ENCODE measurements at regions not wholly inside any gene's neighbourhood (a gene's known extent, or its start where the extent isn't known, plus 50 kb on each side); places are given as distances from the start of the nearest gene placed in this dataset.
"Not testable (repeated sequence)": the region's sequence is repeated elsewhere in the genome, so short reads cannot be mapped to it uniquely, and the experiment has no call there.

DNA sequence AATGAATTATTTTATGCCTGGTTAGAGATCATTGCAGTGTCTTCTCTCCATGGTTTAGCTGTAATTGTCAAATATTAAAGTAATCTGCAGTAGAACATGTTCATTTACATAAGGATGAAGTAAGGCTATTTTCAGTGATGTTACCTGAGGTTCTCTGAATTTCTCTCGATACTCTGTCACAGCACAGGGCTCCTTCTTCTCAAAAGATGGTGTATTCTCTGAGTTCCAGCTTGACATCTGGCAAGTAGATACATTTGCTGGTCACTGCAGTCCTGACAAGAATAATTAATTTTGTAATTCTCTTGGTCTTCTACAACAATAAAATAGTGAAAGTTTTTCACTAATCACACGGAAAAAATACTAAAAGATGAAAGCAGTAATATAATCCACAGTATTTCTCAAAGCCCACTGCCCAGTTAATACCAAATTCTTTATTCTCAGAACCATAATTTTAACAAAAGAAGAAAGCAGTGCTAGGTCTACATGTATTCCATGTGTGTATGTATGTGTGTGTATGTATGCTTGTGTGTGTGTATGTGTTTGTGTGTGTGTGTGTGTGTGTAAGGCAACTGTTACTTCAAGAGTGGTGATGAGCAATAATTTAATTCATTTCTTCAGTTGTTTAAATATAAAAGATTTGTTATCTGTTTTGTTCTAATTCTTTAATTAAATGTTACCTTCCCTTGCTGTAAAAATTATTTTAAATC, 1165.5 kb upstream of the SLC39A10 start:
- DNase-seq = no peak

DNA sequence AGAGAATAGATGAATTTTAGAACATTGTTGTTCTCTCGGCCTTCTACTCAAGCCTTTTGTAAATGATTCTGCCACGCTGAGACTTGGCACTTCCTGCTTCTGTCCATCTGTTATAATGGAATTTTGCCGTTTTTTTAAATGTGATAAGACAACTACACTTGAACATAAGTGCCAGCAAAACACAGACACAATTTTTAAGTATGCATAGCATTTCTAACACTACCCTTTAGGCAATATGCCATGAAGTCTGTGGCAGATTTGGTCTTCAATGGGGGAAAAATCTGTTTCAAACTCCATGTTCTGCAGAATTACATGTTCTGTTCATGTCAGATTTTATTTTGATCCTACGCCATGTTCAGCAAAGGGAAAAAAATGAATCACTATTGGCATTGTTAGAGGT, 1170.7 kb upstream of the SLC39A10 start:
- DNase-seq = no peak

DNA sequence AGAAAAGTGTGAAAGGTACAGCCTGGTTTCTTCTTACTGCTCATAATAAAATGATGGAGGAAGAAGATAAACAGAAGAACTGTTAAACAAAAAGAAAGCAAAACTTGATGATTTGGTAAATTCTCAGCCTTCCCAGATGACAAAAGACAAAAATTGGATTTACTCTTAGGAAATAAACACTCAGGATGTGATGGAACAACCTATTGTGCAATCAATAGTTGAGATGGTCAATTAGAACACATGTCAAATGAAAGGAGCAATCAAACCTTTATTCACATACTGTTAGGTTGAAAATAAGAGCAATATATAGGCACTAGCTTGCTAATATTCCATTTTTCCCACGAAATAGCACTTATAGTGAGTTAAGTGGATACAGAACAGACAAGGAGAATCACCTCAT, 1174.0 kb upstream of the SLC39A10 start:
- no peak for DNase-seq

DNA sequence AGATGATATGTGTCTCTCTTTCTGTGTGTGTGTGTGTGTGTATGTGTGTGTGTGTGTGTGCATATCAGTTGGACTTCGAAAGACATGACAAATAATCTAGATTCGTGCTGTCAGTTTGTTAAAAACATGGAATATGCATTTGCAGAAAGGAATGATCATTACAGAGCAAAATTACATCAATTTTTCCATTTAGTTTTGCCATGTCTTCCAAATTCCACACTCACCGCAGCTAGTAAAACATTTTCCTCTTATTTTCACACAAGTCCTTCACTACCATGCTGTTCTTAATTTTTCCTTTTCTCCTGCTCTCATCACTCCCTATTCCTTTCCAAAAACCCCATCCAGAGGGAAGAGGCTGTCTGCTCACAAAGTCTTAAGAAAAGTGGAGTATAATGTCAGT, 1191.4 kb upstream of the SLC39A10 start:
- no peak for DNase-seq

DNA sequence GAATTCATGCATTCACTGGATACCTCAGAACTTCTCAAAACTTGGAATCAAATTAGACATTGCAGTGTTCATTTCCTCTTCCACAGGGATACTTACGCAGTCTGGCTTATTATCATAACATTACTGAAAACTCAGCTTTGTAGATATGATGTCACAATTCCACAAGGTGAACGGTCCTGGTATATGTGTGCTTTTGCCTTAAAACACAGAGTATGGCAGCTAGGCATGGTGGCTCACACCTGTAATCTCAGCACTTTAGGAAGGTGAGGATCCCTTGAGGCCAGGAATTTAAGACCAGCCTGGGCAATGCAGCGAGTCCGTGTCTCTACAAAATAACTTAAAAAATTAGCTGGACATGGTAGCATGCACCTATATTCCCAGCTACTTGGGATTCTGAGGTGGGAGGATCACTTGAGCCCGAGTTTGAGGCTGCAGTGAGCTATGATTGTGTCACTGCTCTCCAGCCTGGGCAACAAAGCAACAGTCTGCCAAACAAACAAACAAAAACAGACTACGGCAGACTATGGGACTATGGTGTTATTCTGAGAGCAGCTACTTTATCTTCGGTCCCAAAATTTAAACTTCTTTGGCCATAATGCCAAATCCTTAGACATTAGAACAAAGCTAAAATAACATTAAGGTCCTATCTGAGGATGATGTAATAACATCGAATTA, 1191.9 kb upstream of the SLC39A10 start:
- no peak for DNase-seq

DNA sequence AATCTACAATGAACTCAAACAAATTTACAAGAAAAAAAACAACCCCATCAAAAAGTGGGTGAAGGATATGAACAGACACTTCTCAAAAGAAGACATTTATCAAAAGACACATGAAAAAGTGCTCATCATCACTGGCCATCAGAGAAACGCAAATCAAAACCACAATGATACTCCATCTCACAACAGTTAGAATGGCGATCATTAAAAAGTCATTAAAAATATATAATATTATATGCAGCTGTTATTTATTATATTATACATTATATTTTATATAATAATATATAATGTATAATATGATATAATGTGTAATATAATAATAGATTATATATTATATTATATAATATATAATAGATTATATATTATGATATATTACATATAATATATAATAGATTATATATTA, 1194.1 kb upstream of the SLC39A10 start:
- DNase-seq = not testable (repeated sequence)

DNA sequence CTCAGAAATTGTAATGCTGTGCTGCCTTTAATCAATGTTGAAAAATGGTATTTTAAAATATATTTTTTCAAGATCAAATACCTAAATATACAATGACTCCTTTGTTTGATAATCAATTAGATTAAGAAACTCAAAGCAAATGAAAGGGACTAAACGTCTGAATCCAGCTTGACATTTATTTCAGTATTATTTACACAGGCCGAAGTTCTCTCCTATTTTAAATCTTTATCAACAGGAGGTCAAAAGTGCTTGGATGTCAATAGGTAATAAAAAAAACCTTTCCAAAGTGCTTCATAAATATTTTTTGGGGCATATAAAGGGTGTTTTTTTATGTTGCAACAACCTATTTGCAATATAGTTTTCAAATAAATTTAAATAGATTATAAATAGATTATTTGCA, 1201.7 kb upstream of the SLC39A10 start:
- no peak for DNase-seq

DNA sequence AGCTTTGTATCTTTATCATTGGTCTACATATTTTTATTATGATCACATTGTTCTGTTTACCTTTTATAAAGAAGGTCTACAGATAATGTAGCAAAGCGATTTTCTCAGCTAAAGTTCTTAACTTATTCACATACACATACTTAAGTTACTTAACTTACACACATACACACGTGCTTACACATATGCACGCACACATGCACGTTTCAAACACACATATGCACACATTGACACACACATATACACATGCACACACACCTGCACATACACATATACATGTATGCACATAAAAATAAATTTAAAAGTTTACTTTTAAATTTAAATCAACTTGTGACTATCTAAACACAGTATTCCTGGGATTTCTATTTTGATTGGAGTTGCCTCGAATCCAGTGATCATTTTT, 1204.5 kb upstream of the SLC39A10 start:
- no peak for DNase-seq

DNA sequence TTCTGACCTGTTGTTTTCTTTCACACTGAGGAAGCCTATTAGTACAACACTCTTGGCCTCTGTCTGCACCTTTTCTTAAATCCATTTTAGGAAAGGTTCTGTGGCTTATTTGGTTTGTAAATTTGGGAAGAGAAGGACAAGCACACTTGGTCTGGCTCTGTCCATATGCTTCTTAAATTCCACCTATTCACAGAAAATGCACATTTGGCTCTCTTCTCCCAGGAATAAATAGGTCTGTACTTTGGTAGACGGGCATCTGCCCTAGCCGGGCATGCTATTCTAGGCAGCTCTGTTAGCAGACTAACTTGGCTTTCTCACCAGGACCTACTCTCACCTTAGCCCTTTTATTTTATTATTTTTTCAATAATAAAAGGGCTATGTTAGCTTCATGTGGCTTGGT, 1211.8 kb upstream of the SLC39A10 start:
- no peak for DNase-seq

DNA sequence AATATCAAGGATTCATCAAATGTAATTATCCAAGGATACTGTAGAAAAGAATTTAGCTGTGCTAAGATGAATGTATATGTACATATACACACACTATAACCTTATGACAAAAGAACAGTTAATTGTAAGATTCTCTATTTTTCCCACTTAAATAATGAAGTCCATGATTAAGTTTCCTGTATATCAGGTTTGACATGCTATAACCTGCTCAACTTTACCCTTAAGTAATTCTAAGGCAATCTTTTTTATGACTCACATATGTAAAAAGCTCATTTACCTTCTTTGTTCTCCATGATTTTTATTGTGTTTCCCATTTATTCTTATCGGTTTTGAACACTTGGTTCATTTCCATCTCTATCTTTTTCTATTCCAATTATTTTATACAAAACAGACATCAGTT, 1213.1 kb upstream of the SLC39A10 start:
- no peak for DNase-seq

DNA sequence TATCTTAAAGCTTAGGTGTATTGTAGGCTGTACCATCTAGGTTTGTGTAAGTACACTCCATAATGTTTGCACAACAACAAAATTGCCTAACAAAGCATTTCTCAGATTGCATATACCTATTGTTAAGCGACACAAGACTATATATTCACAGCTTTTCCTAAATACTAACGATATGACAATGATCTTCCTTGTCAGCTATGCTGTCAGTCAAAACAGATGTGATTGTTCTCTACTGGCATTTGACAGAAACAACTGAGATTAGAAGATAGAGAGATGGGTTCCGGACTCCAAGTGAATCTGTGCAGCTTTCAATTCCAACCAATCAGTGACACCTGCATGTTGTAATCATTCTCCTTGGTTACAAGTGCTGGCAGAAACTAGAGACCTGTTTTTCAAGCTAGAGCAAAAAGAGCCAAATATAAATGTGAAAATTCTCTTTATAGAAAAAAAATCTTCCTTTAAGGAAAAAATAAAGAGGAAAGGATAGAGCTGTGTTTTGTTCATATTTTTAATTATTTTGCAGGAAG, 1232.3 kb upstream of the SLC39A10 start:
- DNase-seq = no peak

DNA sequence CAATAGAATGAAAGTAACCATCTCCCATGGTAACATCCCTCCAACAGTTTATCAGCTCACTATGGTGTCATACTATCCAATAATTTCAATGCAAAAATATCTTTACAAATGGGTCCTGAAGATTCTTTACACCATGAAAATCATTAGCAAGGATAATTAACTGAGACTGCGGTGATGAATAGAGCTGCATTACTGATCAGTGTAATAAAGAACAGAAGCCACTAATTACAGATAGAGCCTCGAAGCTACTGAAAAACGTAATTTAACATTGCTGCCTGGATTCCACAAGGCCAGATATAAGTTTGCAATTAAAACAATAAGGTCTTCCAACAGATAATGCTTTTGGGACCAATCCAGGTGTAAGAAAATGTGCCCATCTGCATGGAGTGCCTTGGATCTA, 1245.8 kb upstream of the SLC39A10 start:
- DNase-seq = no peak

DNA sequence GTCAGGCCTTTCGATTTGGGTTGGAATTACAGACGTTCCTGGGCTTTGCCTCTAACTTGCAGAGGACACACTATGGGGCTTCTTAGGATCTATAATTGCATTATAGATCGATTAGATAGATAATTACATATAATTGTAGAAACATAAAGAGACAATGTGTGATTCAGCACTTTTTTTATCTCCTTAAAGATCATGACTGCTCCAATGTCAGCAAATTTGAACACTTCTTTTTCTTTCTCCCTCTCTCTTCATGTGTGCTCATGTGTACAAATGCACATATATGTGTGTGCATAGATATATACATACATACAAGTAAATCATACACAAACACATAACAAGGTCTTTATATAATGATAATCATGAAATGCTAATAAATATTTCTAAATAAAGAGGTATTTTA, 1261.2 kb upstream of the SLC39A10 start:
- no peak for DNase-seq

DNA sequence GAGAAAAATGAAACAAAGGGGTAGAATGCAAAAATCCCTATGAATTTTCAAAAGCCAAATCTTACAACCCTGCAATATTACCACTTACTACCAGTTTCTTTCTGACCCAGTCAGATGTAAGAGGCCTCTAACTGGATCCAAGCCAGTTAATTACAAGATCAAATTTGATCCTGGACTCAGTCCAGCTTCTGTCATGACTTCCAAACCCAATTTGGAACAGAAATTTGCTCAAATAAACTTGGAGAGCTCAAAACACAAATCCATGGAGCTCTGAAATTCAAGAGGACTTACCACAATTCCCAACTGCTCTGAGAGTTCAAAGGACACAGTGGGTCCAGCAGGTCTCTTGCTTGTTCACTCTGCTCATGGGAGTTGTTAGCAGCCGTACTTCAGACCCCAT, 1271.7 kb upstream of the SLC39A10 start:
- DNase-seq = no peak

DNA sequence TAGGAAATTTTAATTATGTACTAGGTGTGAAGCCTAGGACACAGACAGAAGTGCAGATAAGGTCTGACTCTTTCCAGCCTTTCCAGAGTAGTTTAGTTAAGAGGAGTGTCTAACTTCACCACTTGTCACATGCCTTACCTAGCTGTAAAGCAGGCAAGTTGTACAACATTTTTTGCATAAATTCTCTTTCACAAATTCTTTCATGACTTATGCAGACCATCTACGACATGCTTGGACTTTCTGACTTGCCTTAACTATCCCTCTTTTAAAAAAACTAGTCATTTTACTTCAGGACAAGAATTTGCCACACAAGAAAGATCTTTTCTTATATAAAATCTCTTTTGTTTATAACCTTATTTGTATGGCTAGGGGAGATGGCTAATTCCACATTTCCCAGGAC, 1273.6 kb upstream of the SLC39A10 start:
- DNase-seq = no peak

DNA sequence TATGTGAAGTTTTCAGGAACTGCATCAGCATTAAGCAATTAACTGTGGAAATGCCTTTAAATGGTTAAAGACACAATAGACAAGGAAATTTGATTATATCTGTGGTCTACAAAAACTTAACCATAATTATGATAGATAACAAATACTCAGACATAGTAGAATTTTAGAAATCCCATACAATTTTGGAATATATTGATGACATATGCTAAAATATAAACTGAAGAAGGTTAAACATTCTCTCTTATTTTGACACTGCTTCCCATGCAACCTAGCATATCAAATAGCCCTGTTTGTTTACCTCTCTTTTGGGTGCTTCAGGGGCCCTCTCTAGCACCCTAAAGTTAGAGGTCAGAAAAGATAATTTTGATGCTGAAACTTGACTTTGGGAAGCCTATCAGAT, 1274.8 kb upstream of the SLC39A10 start:
- DNase-seq = no peak

DNA sequence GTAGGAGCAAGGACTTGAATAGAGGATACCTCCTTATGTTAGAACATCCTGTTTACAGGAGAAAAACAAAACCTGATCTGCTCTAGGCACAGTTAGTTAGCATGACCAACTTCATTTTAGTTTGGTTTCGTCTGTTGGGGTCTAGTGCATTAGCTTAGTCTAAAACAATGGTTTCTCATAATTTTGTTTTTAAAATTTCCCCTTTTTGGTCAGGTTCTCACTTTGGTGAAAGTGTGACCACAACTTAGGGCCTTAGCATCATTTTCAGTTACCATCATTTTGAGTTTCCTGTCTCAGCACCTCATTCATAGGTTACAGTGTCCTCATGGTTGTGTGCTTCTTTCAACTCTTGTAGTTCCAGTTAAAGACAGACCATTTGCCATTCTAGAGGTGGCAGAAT, 1277.0 kb upstream of the SLC39A10 start:
- no peak for DNase-seq

DNA sequence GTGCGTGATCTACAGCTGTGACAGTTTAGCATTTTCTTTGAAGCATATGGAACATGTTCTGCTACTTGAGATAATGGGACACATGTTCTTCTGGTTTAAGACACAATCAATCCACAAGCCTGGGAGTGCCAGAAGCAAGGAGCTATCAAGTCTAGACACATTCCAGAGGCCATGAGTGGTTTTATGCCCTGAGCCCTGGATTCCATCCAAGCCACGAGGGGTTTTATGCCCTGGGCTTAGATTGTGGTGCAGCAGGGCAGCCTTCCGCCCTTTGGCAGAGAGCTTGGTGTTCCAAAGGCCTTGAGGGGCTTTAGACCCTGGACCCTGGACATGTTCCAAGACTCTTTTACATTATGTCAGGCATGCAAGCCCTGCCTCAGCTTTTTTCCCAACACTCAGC, 1289.6 kb upstream of the SLC39A10 start:
- DNase-seq = not testable (repeated sequence)

DNA sequence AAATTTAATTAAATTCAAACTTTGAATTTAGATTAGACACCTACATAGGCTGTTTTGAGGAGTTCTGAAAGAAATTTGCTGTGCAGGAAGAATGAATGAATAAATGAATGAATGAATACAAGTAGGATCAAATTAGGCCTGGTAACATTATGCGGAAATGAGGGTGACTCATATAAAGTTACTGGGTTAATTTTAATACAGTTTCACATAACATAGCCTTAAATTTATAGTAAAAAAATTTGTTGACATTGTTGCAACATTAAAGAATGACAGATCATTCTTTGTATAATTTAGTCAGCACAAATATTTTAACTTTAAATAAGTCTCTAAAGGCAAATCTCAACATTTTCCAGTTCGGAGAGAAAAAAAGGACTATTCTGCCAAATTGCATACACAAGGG, 1293.1 kb upstream of the SLC39A10 start:
- DNase-seq = no peak

DNA sequence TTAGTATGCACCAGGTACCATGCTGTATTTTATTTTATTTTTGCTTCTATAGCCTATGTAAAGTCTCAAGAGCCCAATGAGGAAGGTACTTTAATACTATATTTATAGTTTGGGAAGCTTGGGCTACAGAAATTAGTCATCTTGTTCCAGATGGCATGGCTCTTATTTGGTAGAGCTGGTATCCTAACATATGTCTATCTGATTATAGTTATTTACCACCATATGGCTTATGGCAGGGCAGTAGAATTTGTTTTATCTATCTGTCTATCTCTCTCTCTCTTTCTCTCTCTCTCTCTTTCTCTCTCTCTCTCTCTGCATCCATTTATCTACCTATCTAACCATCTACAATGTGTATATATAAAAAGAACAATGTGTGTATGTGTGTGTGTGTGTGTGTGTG, 1293.7 kb upstream of the SLC39A10 start:
- DNase-seq = no peak

DNA sequence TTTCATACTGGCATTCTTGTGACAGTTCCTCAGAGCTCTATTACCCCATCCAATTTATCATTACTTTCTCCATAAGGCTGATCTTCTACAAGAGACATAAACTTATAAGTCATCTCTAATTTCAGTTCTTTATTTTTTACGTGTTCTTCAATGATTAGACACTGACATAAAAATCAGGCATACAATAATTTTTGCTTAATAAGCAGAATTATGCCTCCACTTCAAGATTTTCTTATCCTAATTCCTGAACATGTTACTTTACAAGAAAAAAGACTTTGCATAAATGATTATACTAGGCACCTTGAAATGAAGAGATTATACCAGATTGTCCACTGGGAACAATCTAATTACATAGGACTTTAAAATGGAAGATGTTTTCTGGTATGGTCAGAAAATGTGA, 1304.5 kb upstream of the SLC39A10 start:
- DNase-seq = no peak

DNA sequence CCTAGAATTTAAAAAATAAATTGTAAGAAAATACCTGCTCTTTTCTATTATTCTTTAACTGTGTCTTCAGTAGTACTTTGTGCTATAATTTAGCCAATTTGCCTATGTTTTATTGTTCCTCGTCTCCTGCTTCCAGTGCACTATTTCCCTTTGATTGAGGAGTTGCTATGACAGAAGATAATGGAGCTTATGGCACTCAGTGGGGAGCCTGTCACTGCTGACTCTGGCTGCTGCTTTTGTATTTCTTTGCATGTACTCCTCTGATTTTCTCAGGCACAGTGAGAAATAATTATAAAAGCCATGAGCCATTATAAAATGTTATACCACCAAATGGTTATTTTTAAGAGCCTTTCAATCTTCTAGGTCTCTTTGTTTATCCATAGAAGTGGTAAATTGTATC, 1310.8 kb upstream of the SLC39A10 start:
- no peak for DNase-seq

DNA sequence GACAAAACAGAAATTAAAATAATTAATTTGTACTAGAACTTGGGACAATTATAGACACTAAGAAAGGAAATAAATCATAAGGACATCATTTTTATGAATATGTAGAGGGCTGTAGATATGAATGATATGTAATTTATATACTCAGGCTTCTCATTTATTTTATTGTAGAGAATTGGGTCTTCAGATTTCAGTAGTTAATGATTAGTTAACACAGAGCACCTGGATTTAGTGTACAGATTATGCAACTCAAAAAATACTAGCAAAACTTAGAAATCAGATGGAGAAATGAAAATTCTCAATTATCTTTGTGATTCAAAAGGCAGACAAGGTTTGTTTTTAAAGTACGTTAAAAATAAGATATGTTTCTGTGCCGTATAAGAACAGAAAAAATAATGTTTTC, 1311.7 kb upstream of the SLC39A10 start:
- no peak for DNase-seq

DNA sequence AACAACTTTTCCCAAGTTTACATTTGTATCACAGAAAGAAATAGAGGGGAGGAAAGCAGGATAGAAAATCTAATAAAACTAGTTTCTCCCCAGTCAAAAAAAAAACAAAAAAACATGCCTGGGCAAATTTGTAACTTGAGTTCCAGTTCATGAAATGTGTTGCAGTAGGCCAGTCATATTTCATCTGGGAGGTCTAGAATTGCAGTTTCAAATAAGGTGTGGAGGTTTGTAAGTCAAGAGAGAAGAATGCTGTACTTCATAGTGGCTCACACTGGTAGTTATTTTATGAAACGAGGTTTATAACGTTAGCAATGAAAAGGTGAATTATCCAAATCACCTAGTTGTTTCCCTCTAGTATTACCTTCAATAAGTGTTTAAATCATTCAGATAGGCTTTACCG, 1313.9 kb upstream of the SLC39A10 start:
- no peak for DNase-seq

Measured in inflammatory macrophage (primary cell).